H9 (cell line): ENCODE measurements at regions not wholly inside any gene's neighbourhood (a gene's known extent, or its start where the extent isn't known, plus 50 kb on each side); places are given as distances from the start of the nearest gene placed in this dataset.

ENCODE experiments used
- DNase-seq: peaks from one replicate; pipeline ENCODE4 v3.0.0-alpha.2; 2017
- H2AFZ ChIP-seq: one replicate; pipeline ENCODE4 v1.6.1; 2013; ENCODE audit warnings: mild to moderate bottlenecking, low read length, control low read depth, moderate library complexity
- H2AK5ac ChIP-seq: 2 replicates; pipeline ENCODE4 v1.6.1; 2013; ENCODE audit warnings: low read length, control low read depth, mixed read lengths; ENCODE audit not compliant: insufficient read length
- H2BK120ac ChIP-seq: one replicate; pipeline ENCODE4 v1.6.1; 2013; ENCODE audit warnings: low read depth, mild to moderate bottlenecking, low read length, control low read depth, inconsistent platforms; ENCODE audit not compliant: poor library complexity, severe bottlenecking
- H2BK12ac ChIP-seq: 2 replicates; pipeline ENCODE4 v1.6.1; 2013; ENCODE audit warnings: low read length, control low read depth, mixed read lengths, low read depth; ENCODE audit not compliant: insufficient read length
- H2BK15ac ChIP-seq: 2 replicates; pipeline ENCODE4 v1.6.1; 2013; ENCODE audit warnings: low read depth, low read length, control low read depth
- H2BK20ac ChIP-seq: one replicate; pipeline ENCODE4 v1.6.1; 2013; ENCODE audit warnings: low read depth, mild to moderate bottlenecking, low read length, control low read depth, inconsistent platforms; ENCODE audit not compliant: poor library complexity, severe bottlenecking
- H2BK5ac ChIP-seq: 2 replicates; pipeline ENCODE4 v1.6.1; 2013; ENCODE audit warnings: low read length, control low read depth, mixed read lengths; ENCODE audit not compliant: insufficient read length
- H3K14ac ChIP-seq: 2 replicates; pipeline ENCODE4 v1.6.1; 2013; ENCODE audit warnings: low read length, control low read depth; ENCODE audit not compliant: insufficient read depth
- H3K18ac ChIP-seq: 2 replicates; pipeline ENCODE4 v1.6.1; 2013; ENCODE audit warnings: low read depth, mild to moderate bottlenecking, mixed read lengths, low read length, control low read depth; ENCODE audit not compliant: insufficient read length
- H3K23ac ChIP-seq: 2 replicates; pipeline ENCODE4 v1.6.1; 2013; ENCODE audit warnings: low read length, control low read depth, mixed read lengths, low read depth; ENCODE audit not compliant: insufficient read length
- H3K23me2 ChIP-seq: 2 replicates; pipeline ENCODE4 v1.6.1; 2013; ENCODE audit warnings: low read depth, mild to moderate bottlenecking, mixed read lengths, low read length, control low read depth; ENCODE audit not compliant: insufficient read length, poor library complexity, severe bottlenecking
- H3K27ac ChIP-seq: 2 replicates; pipeline ENCODE4 v1.5.1; 2013; ENCODE audit warnings: low read length, control low read depth, mixed read lengths, low read depth; ENCODE audit not compliant: insufficient read length
- H3K27me3 ChIP-seq: 2 replicates; pipeline ENCODE4 v1.6.1; 2013; ENCODE audit warnings: low read length, control low read depth, inconsistent platforms; ENCODE audit not compliant: insufficient read depth
- H3K4ac ChIP-seq: 2 replicates; pipeline ENCODE4 v1.6.1; 2013; ENCODE audit warnings: low read depth, mild to moderate bottlenecking, control low read depth, inconsistent platforms, low read length, moderate library complexity
- H3K4me1 ChIP-seq: 2 replicates; pipeline ENCODE4 v1.6.1; 2013; ENCODE audit warnings: low read length, control low read depth, inconsistent platforms; ENCODE audit not compliant: insufficient read depth
- H3K4me2 ChIP-seq: 2 replicates; pipeline ENCODE4 v1.6.1; 2013; ENCODE audit warnings: low read length, control low read depth, mixed read lengths; ENCODE audit not compliant: insufficient read length, insufficient read depth
- H3K56ac ChIP-seq: 2 replicates; pipeline ENCODE4 v1.6.1; 2013; ENCODE audit warnings: low read depth, mild to moderate bottlenecking, mixed read lengths, low read length, control low read depth; ENCODE audit not compliant: insufficient read length
- H3K79me1 ChIP-seq: 2 replicates; pipeline ENCODE4 v1.6.1; 2013; ENCODE audit warnings: low read depth, mild to moderate bottlenecking, moderate library complexity, low read length, control low read depth, inconsistent platforms; ENCODE audit not compliant: insufficient read depth, poor library complexity, severe bottlenecking
- H3K79me2 ChIP-seq: 2 replicates; pipeline ENCODE4 v1.6.1; 2013; ENCODE audit warnings: low read length, control low read depth, inconsistent platforms; ENCODE audit not compliant: insufficient read depth
- H3K9ac ChIP-seq: 2 replicates; pipeline ENCODE4 v1.6.1; 2013; ENCODE audit warnings: low read length, control low read depth, mixed read lengths; ENCODE audit not compliant: insufficient read length; ENCODE audit errors: extremely low read depth
- H3K9me3 ChIP-seq: one replicate; pipeline ENCODE4 v1.6.1; 2013; ENCODE audit warnings: low read depth, low read length, inconsistent platforms; ENCODE audit not compliant: control insufficient read depth
- H3T11ph ChIP-seq: one replicate; pipeline ENCODE4 v1.6.1; 2013; ENCODE audit warnings: mild to moderate bottlenecking, low read length, control low read depth, inconsistent platforms
- H4K20me1 ChIP-seq: one replicate; pipeline ENCODE4 v1.6.1; 2013; ENCODE audit not compliant: control insufficient read depth, insufficient read length, insufficient read depth
- H4K5ac ChIP-seq: 2 replicates; pipeline ENCODE4 v1.6.1; 2013; ENCODE audit warnings: low read depth, mild to moderate bottlenecking, mixed read lengths, low read length, control low read depth; ENCODE audit not compliant: insufficient read length
- H4K8ac ChIP-seq: replicated peaks from 2 replicates; pipeline ENCODE4 v1.6.1; 2013; ENCODE audit warnings: low read length, control low read depth, mixed read lengths, low read depth; ENCODE audit not compliant: insufficient read length
- H4K91ac ChIP-seq: 2 replicates; pipeline ENCODE4 v1.6.1; 2013; ENCODE audit warnings: low read depth, mild to moderate bottlenecking, moderate library complexity, mixed read lengths, low read length, control low read depth; ENCODE audit not compliant: insufficient read length
- H3K27ac Mint-ChIP-seq, 3 experiments: 2 replicates in 2 of 3; 3 replicates in 1 of 3; pipeline ENCODE4 v1.8.0; 2020 to 2021; ENCODE audit warnings: mixed read lengths in 3 of 3, mild to moderate bottlenecking in 1 of 3, moderate library complexity in 1 of 3
- H3K27me3 Mint-ChIP-seq: 2 replicates; pipeline ENCODE4 v1.8.0; 2021; ENCODE audit warnings: low read depth, mild to moderate bottlenecking, moderate library complexity, mixed read lengths
- H3K36me3 Mint-ChIP-seq, 3 experiments: 2 replicates in 2 of 3; 3 replicates in 1 of 3; pipeline ENCODE4 v1.8.0; 2020 to 2021; ENCODE audit warnings: low read depth in 3 of 3, mixed read lengths in 3 of 3; ENCODE audit not compliant: insufficient read depth in 1 of 3
- H3K4me1 Mint-ChIP-seq, 2 experiments: 2 replicates each; pipeline ENCODE4 v1.8.0; 2020; ENCODE audit warnings: mixed read lengths in 2 of 2
- H3K4me3 Mint-ChIP-seq, 2 experiments: 2 replicates in 1 of 2; 3 replicates in 1 of 2; pipeline ENCODE4 v1.8.0; 2020 to 2021; ENCODE audit warnings: mild to moderate bottlenecking in 2 of 2, mixed read lengths in 2 of 2, moderate library complexity in 1 of 2
- H3K9me3 Mint-ChIP-seq, 2 experiments: 2 replicates in 1 of 2; 3 replicates in 1 of 2; pipeline ENCODE4 v1.8.0; 2020; ENCODE audit warnings: mild to moderate bottlenecking in 2 of 2, mixed read lengths in 2 of 2, moderate library complexity in 1 of 2
- CTCF ChIP-seq: fragments of 200-600 bp; sonication (generic); conservative IDR thresholded peaks from 3 replicates; pipeline ENCODE4 v1.8.0; 2021; ENCODE audit warnings: antibody characterized with exemption, mild to moderate bottlenecking
- WGBS: extraction: QIAGEN DNeasy Blood & Tissue Kit; methylation state at CpG from one replicate; pipeline ENCODE4 v1.1.7; 2013; ENCODE audit warnings: missing lambda C conversion rate, low lambda C conversion rate, mixed read lengths; ENCODE audit not compliant: insufficient read length; ENCODE audit errors: extremely low coverage; 5-methylcytosine and 5-hydroxymethylcytosine counted together

DNA sequence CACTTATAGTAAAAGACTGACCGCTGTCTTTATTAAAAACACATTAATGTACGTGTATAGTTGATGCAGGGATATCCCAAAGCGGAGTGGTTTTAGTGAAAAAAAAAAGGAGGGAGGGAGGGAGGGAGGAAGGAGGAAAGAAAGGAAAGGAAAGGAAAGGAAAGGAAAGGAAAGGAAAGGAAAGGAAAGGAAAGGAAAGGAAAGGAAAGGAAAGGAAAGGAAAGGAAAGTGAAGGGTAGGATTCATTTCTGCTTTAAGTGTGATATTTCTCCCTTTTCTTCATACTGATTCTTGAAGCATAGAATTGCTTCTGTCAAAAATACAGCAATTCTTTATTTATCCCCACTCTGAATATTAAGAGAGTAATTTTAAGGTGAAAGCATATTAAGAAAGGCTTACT is 504.9 kb downstream of the PPP4R3C start:
- Histone ChIP-seq H3K56ac (no peak overlapping the region), H3K79me1 (no peaks in the 10 kb centered on the region), H3K4me1 (no peaks in the 10 kb centered on the region), H2AK5ac (no peak overlapping the region), H3K4ac (no peak overlapping the region), H2BK20ac (no peak overlapping the region), H3K79me2 (no peaks in the 10 kb centered on the region), H3K4me2 (no peak overlapping the region), H2BK5ac (no peak overlapping the region), H2BK120ac (no peak overlapping the region), H3T11ph (no peak overlapping the region), H4K8ac (no peak overlapping the region), H3K27ac (no peak overlapping the region), H3K23me2 (no peaks in the 10 kb centered on the region), H3K14ac (no peak overlapping the region), H4K91ac (no peak overlapping the region), H2BK12ac (no peak overlapping the region), H2BK15ac (no peak overlapping the region), H3K27me3 (no peaks in the 10 kb centered on the region), H4K20me1 (no peaks in the 10 kb centered on the region), H3K9me3 (peaks cover 8% of the 10 kb centered on the region), H2AFZ (no peak overlapping the region), H3K23ac (no peak overlapping the region), H3K18ac (no peak overlapping the region), H4K5ac (no peak overlapping the region), H3K9ac (no peak overlapping the region)
- DNase-seq, result no peak
- Mint-ChIP-seq H3K36me3 (no peaks in the 10 kb centered on the region; a peak in 1 of 7 replicates), H3K27me3 (no peaks in the 10 kb centered on the region), H3K27ac (no peak overlapping the region), H3K9me3 (peaks cover 50 to 55% of the 10 kb centered on the region in 2 experiments), H3K4me1 (no peaks in the 10 kb centered on the region), H3K4me3 (no peak overlapping the region)
- TF ChIP-seq CTCF, result no peak
- WGBS, result no CpG with 5 or more reads among the region's 3 CpGs
